HCT116 (cell line): ENCODE measurements at regions not wholly inside any gene's neighbourhood (a gene's known extent, or its start where the extent isn't known, plus 50 kb on each side); places are given as distances from the start of the nearest gene placed in this dataset.

ENCODE experiments used
- CEBPB ChIP-seq: IDR thresholded peaks from 2 replicates; pipeline ENCODE4 v1.6.1; 2012; ENCODE audit warnings: low read depth
- CTCF ChIP-seq, 3 experiments: fragments of 200-600 bp in 1 of 3; sonication (generic) in 1 of 3; IDR thresholded peaks in 2 of 3; conservative IDR thresholded peaks in 1 of 3; 2 replicates each; pipeline ENCODE4 v1.5.1; 2012 to 2017; ENCODE audit warnings: low read depth in 2 of 3, low read length in 2 of 3, antibody characterized with exemption in 1 of 3, borderline replicate concordance in 1 of 3, control low read depth in 1 of 3, mild to moderate bottlenecking in 1 of 3, mixed read lengths in 1 of 3, mixed run types in 1 of 3, moderate library complexity in 1 of 3; ENCODE audit not compliant: insufficient read depth in 1 of 3
- EZH2 ChIP-seq: fragments of 200-600 bp; sonication (generic); IDR thresholded peaks from 2 replicates; pipeline ENCODE4 v1.6.1; 2017; ENCODE audit warnings: antibody characterized with exemption, mixed run types
- EZH2phosphoT487 ChIP-seq: fragments of 200-600 bp; IDR thresholded peaks from 2 replicates; pipeline ENCODE4 v1.6.1; 2018; ENCODE audit warnings: antibody characterized with exemption, borderline replicate concordance
- POLR2A ChIP-seq: IDR thresholded peaks from 2 replicates; pipeline ENCODE4 v1.7.0; 2011; ENCODE audit warnings: borderline replicate concordance; ENCODE audit not compliant: insufficient read depth, insufficient read length; ENCODE audit errors: extremely low read depth
- POLR2AphosphoS5 ChIP-seq: IDR thresholded peaks from 2 replicates; pipeline ENCODE4 v1.6.1; 2011; ENCODE audit warnings: mild to moderate bottlenecking, low read depth, low read length, moderate library complexity
- RAD21 ChIP-seq: IDR thresholded peaks from 2 replicates; pipeline ENCODE4 v1.6.1; 2012; ENCODE audit warnings: low read depth, mild to moderate bottlenecking
- SP1 ChIP-seq: IDR thresholded peaks from 2 replicates; pipeline ENCODE4 v1.6.1; 2012; ENCODE audit warnings: low read depth
- SRF ChIP-seq: IDR thresholded peaks from 2 replicates; pipeline ENCODE4 v1.6.1; 2012; ENCODE audit warnings: low read depth
- TCF7L2 ChIP-seq: IDR thresholded peaks from 2 replicates; pipeline ENCODE4 v1.7.0; 2011; ENCODE audit warnings: borderline replicate concordance, inconsistent platforms; ENCODE audit not compliant: insufficient read depth, insufficient read length; ENCODE audit errors: extremely low read depth
- ZNF274 ChIP-seq: fragments of 200-500 bp; sonication (Bioruptor generic); IDR thresholded peaks from 2 replicates; pipeline ENCODE4 v1.6.1; 2014; ENCODE audit warnings: mild to moderate bottlenecking, low read depth, low read length, inconsistent platforms

GRCh38 chr15:77810130-77810571, 177.4 kb upstream of the LINGO1 start:
- TF ChIP-seq CTCF (IDR thresholded peaks at IDR 0.05 in 2 of 3, conservative IDR thresholded peaks at IDR 0.05 in 1 of 3; ENCODE audit: borderline replicate concordance in 1 of 3, insufficient read depth in 1 of 3, low read depth in 2 of 3, low read length in 2 of 3) (no peak), SP1 (no peak), EZH2phosphoT487 (no peak), ZNF274 (no peak), POLR2A (no peak), EZH2 (no peak), POLR2AphosphoS5 (no peak), RAD21 (no peak), CEBPB (no peak), SRF (no peak), TCF7L2 (no peak)
